ENCODE measurements at regions not wholly inside any gene's neighbourhood (a gene's known extent, or its start where the extent isn't known, plus 50 kb on each side); places are given as distances from the start of the nearest gene placed in this dataset.
"Not testable (repeated sequence)": the region's sequence is repeated elsewhere in the genome, so short reads cannot be mapped to it uniquely, and the experiment has no call there.

GRCh38 chr6:170147056-170147787, 143.7 kb downstream of the DLL1 start:
- H3K4me3 Mint-ChIP-seq: peak overlapping the region; percentile 72
- H3K27me3 Mint-ChIP-seq: peaks cover 10% of the 10 kb centered on the region
- H3K9me3 Mint-ChIP-seq: peaks cover 15% of the 10 kb centered on the region
- peaks cover 5% of the 10 kb centered on the region for H3K36me3 Mint-ChIP-seq (ENCODE audit: low read depth)
- H3K4me1 Mint-ChIP-seq (ENCODE audit: low read depth): peaks cover 65% of the 10 kb centered on the region
- peak overlapping the region; percentile 87 for H3K27ac Mint-ChIP-seq

- Mint-ChIP-seq H3K27me3 (peaks cover 9% of the 10 kb centered on the region), H3K36me3 (ENCODE audit: low read depth) (peaks cover 5% of the 10 kb centered on the region), H3K4me1 (ENCODE audit: low read depth) (peaks cover 59% of the 10 kb centered on the region)
Measured at GRCh38 chr6:170146640-170147039, 144.2 kb downstream of the DLL1 start.

GRCh38 chr6:170146131-170146530, 144.7 kb downstream of the DLL1 start:
- peaks cover 54% of the 10 kb centered on the region for H3K4me1 Mint-ChIP-seq (ENCODE audit: low read depth)
- not testable (repeated sequence) for H3K27me3 Mint-ChIP-seq; H3K4me3 Mint-ChIP-seq; H3K36me3 Mint-ChIP-seq (ENCODE audit: low read depth)
- peak overlapping the region; percentile 87 for H3K27ac Mint-ChIP-seq
- H3K9me3 Mint-ChIP-seq: peaks cover 15% of the 10 kb centered on the region

More at GRCh38 chr6:170146640-170147039, 144.2 kb downstream of the DLL1 start:
- peaks cover 15% of the 10 kb centered on the region for H3K9me3 Mint-ChIP-seq
- peak overlapping the region; percentile 87 for H3K27ac Mint-ChIP-seq
- H3K4me3 Mint-ChIP-seq: peak overlapping the region; percentile 72

- H3K4me1 Mint-ChIP-seq (ENCODE audit: low read depth): peaks cover 53% of the 10 kb centered on the region
- H3K27ac Mint-ChIP-seq: peak overlapping the region; percentile 97
- peaks cover 15% of the 10 kb centered on the region for H3K9me3 Mint-ChIP-seq
Measured at GRCh38 chr6:170145716-170146115, 145.2 kb downstream of the DLL1 start.

GRCh38 chr6:170145272-170145592, 145.6 kb downstream of the DLL1 start:
- peak overlapping the region; percentile 97 for H3K27ac Mint-ChIP-seq

More at GRCh38 chr6:170145716-170146115, 145.2 kb downstream of the DLL1 start:
- not testable (repeated sequence) for H3K27me3 Mint-ChIP-seq; H3K36me3 Mint-ChIP-seq (ENCODE audit: low read depth)
- peak overlapping the region; percentile 62 for H3K4me3 Mint-ChIP-seq

GRCh38 chr6:170144571-170145271, 146.2 kb downstream of the DLL1 start:
- H3K27ac Mint-ChIP-seq: peak overlapping the region; percentile 53
- H3K4me3 Mint-ChIP-seq: no peak overlapping the region
- no peaks in the 10 kb centered on the region for H3K27me3 Mint-ChIP-seq
- peaks cover 51% of the 10 kb centered on the region for H3K4me1 Mint-ChIP-seq (ENCODE audit: low read depth)
- peaks cover 5% of the 10 kb centered on the region for H3K36me3 Mint-ChIP-seq (ENCODE audit: low read depth)
- peaks cover 15% of the 10 kb centered on the region for H3K9me3 Mint-ChIP-seq

More at GRCh38 chr6:170145272-170145592, 145.6 kb downstream of the DLL1 start:
- Mint-ChIP-seq H3K4me3 (peak overlapping the region; percentile 62), H3K9me3 (peaks cover 15% of the 10 kb centered on the region), H3K4me1 (ENCODE audit: low read depth) (peaks cover 53% of the 10 kb centered on the region), H3K36me3 (ENCODE audit: low read depth) (peaks cover 5% of the 10 kb centered on the region), H3K27me3 (no peaks in the 10 kb centered on the region)

GRCh38 chr6:170143401-170144150, 147.3 kb downstream of the DLL1 start:
- Mint-ChIP-seq H3K4me3 (no peak overlapping the region), H3K36me3 (ENCODE audit: low read depth) (peaks cover 5% of the 10 kb centered on the region), H3K27ac (peak overlapping the region; percentile 67), H3K9me3 (peaks cover 15% of the 10 kb centered on the region), H3K4me1 (ENCODE audit: low read depth) (peaks cover 40% of the 10 kb centered on the region), H3K27me3 (no peaks in the 10 kb centered on the region)

- peaks cover 5% of the 10 kb centered on the region for H3K36me3 Mint-ChIP-seq (ENCODE audit: low read depth)
- H3K4me3 Mint-ChIP-seq: no peak overlapping the region
- H3K27me3 Mint-ChIP-seq: no peaks in the 10 kb centered on the region
- H3K9me3 Mint-ChIP-seq: peaks cover 15% of the 10 kb centered on the region
- H3K4me1 Mint-ChIP-seq (ENCODE audit: low read depth): peaks cover 30% of the 10 kb centered on the region
- H3K27ac Mint-ChIP-seq: no peak overlapping the region
Measured at GRCh38 chr6:170142559-170142958, 148.3 kb downstream of the DLL1 start.

GRCh38 chr6:170141061-170141460, 149.8 kb downstream of the DLL1 start:
- Mint-ChIP-seq H3K4me1 (ENCODE audit: low read depth) (peaks cover 17% of the 10 kb centered on the region), H3K9me3 (peaks cover 15% of the 10 kb centered on the region)
- H3K36me3 Mint-ChIP-seq (ENCODE audit: low read depth); H3K27me3 Mint-ChIP-seq; H3K4me3 Mint-ChIP-seq; H3K27ac Mint-ChIP-seq: not testable (repeated sequence)

GRCh38 chr6:170140129-170140528, 150.7 kb downstream of the DLL1 start:
- no peak overlapping the region for H3K4me3 Mint-ChIP-seq
- no peaks in the 10 kb centered on the region for H3K36me3 Mint-ChIP-seq (ENCODE audit: low read depth)
- H3K4me1 Mint-ChIP-seq (ENCODE audit: low read depth): peaks cover 9% of the 10 kb centered on the region
- no peaks in the 10 kb centered on the region for H3K27me3 Mint-ChIP-seq
- H3K27ac Mint-ChIP-seq: no peak overlapping the region
- H3K9me3 Mint-ChIP-seq: peaks cover 8% of the 10 kb centered on the region

GRCh38 chr6:170139531-170139930, 151.3 kb downstream of the DLL1 start:
- Mint-ChIP-seq H3K36me3 (ENCODE audit: low read depth) (no peaks in the 10 kb centered on the region), H3K9me3 (peaks cover 2% of the 10 kb centered on the region), H3K27ac (no peak overlapping the region), H3K4me1 (ENCODE audit: low read depth) (peaks cover 3% of the 10 kb centered on the region), H3K27me3 (no peaks in the 10 kb centered on the region), H3K4me3 (no peak overlapping the region)

GRCh38 chr6:170139046-170139445, 151.8 kb downstream of the DLL1 start:
- H3K4me3 Mint-ChIP-seq; H3K36me3 Mint-ChIP-seq (ENCODE audit: low read depth); H3K27me3 Mint-ChIP-seq; H3K27ac Mint-ChIP-seq; H3K9me3 Mint-ChIP-seq; H3K4me1 Mint-ChIP-seq (ENCODE audit: low read depth): not testable (repeated sequence)

- H3K4me1 Mint-ChIP-seq (ENCODE audit: low read depth): no peaks in the 10 kb centered on the region
- no peaks in the 10 kb centered on the region for H3K36me3 Mint-ChIP-seq (ENCODE audit: low read depth)
- H3K27me3 Mint-ChIP-seq: no peaks in the 10 kb centered on the region
- no peak overlapping the region for H3K4me3 Mint-ChIP-seq
- H3K9me3 Mint-ChIP-seq: no peaks in the 10 kb centered on the region
- no peak overlapping the region for H3K27ac Mint-ChIP-seq
Measured at GRCh38 chr6:170137911-170138910, 152.7 kb downstream of the DLL1 start.

- Mint-ChIP-seq H3K9me3 (no peaks in the 10 kb centered on the region), H3K27me3 (no peaks in the 10 kb centered on the region), H3K27ac (no peak overlapping the region), H3K36me3 (ENCODE audit: low read depth) (no peaks in the 10 kb centered on the region), H3K4me3 (no peak overlapping the region), H3K4me1 (ENCODE audit: low read depth) (no peaks in the 10 kb centered on the region)
Measured at GRCh38 chr6:170137176-170137891, 153.5 kb downstream of the DLL1 start.
